ENCODE measurements at regions not wholly inside any gene's neighbourhood (a gene's known extent, or its start where the extent isn't known, plus 50 kb on each side); places are given as distances from the start of the nearest gene placed in this dataset.

GRCh38 chr2:11044201-11044600, 111.1 kb upstream of the SLC66A3 start:
- Histone ChIP-seq H3K36me3 (no peaks in the 10 kb centered on the region), H3K9me3 (peaks cover 0 to 15% (median 10%) of the 10 kb centered on the region in 8 donors), H3K4me3 (no peak overlapping the region), H3K4me1 (no peaks in the 10 kb centered on the region), H3K27ac (no peak overlapping the region), H3K27me3 (replicated peaks in 1 of 7) (peaks cover 0 to 20% (median 0%) of the 10 kb centered on the region in 7 donors)
- 74 to 92% (median 84%) methylated on average over 6 of the region's 6 CpGs for WGBS, 5 donors
- TF ChIP-seq POLR2AphosphoS5 (IDR thresholded peaks at IDR 0.05): no peak
- TF ChIP-seq CTCF (IDR thresholded peaks at IDR 0.05 in 8 of 11, conservative IDR thresholded peaks at IDR 0.05 in 3 of 11): no peak
- TF ChIP-seq POLR2A (IDR thresholded peaks at IDR 0.05): no peak
- intact Hi-C loops (cut with DNase I; ENCODE audit: low total_unique reads): no loop called here
- no peak for DNase-seq

GRCh38 chr2:11045294-11045693, 110.0 kb upstream of the SLC66A3 start:
- DNase-seq: no peak
- Histone ChIP-seq H3K4me1 (no peaks in the 10 kb centered on the region), H3K27me3 (replicated peaks in 1 of 7) (peaks cover 0 to 19% (median 0%) of the 10 kb centered on the region in 7 donors), H3K36me3 (no peaks in the 10 kb centered on the region), H3K9me3 (peaks cover 0 to 4% (median 0%) of the 10 kb centered on the region in 8 donors), H3K27ac (no peak overlapping the region), H3K4me3 (no peak overlapping the region)
- no peak for TF ChIP-seq CTCF (IDR thresholded peaks at IDR 0.05 in 8 of 11, conservative IDR thresholded peaks at IDR 0.05 in 3 of 11)
- no peak for TF ChIP-seq POLR2A (IDR thresholded peaks at IDR 0.05)
- TF ChIP-seq POLR2AphosphoS5 (IDR thresholded peaks at IDR 0.05): no peak
- intact Hi-C loops (cut with DNase I; ENCODE audit: low total_unique reads): no loop called here
- WGBS, 5 donors: 89 to 96% (median 90%) methylated on average over 7 of the region's 7 CpGs

- WGBS, 5 donors: 86 to 91% (median 90%) methylated on average over 14 of the region's 14 CpGs
- intact Hi-C loops (cut with DNase I; ENCODE audit: low total_unique reads): no loop called here
- no peak for DNase-seq
Measured at GRCh38 chr2:11048335-11049008, 106.8 kb upstream of the SLC66A3 start.

More at GRCh38 chr2:11048335-11049008, 106.8 kb upstream of the SLC66A3 start:
- H3K27me3 ChIP-seq (replicated peaks in 1 of 7): peaks cover 0 to 5% (median 0%) of the 10 kb centered on the region in 7 donors
- no peak overlapping the region for H3K4me3 ChIP-seq
- H3K27ac ChIP-seq: no peak overlapping the region
- no peaks in the 10 kb centered on the region for H3K36me3 ChIP-seq
- no peaks in the 10 kb centered on the region for H3K9me3 ChIP-seq
- TF ChIP-seq POLR2A (IDR thresholded peaks at IDR 0.05) (no peak), POLR2AphosphoS5 (IDR thresholded peaks at IDR 0.05) (no peak), CTCF (IDR thresholded peaks at IDR 0.05 in 8 of 11, conservative IDR thresholded peaks at IDR 0.05 in 3 of 11) (no peak)
- H3K4me1 ChIP-seq: no peaks in the 10 kb centered on the region
